ENCODE measurements at regions not wholly inside any gene's neighbourhood (a gene's known extent, or its start where the extent isn't known, plus 50 kb on each side); places are given as distances from the start of the nearest gene placed in this dataset.

DNA sequence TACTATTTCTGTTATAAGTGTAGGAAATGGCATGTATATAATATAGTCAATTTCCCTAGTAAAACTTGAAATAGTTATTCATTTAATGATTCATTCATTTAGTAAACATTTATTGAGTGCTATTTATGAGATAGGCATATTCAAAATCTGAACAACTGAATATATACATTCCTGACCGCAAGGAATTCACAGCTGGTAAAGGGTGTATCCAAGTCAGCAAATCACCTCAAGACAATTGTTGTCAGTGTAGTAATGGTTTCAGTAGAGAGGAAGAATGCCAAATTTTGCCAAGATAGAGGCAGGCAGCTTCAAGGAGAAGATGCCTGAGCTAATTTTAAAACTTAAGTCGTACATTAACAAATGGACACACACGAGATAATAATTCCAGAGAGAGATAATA lies 89.8 kb upstream of the CHST9 start:
- no peak for DNase-seq (ENCODE audit: low spot score)

DNA sequence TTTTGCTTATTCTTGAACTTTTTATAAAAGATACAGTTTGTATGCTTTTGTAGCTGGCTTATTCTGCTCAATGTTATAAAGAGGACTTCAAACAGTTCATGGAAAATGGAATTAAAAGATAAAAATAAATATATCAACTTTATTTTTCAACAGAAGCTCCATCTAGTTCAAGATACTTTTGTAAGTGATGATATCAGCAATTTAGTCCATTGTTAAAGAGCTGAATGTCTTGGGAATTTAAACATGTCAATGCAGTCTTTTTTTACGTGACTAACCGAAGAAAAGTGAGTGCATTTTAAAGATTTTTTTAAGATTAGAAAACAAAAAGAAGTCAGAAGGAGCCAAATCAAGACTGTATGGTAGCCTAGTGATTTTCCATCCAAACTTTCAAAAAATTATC lies 85.4 kb upstream of the CHST9 start:
- DNase-seq (ENCODE audit: low spot score): no peak

DNA sequence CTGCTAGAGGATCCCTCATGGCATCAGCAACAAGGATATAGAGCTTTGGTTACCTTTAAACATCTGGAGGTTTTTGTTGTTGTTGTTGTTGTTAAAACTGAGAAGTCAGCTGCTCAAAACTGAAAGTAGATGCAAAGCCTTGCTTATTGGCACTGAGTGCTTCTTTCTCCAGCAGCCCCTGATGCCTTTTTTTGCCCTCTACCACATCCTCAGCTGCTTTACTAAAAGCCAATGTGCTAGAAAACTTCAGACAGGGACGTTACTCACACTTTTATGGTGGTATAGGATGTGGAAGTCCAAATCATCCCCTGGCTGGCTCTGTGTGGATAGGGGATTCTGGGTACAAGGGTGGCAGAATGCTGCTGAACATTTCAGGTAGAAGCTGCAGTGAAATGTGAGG lies 78.3 kb upstream of the CHST9 start:
- no peak for DNase-seq (ENCODE audit: low spot score)

DNA sequence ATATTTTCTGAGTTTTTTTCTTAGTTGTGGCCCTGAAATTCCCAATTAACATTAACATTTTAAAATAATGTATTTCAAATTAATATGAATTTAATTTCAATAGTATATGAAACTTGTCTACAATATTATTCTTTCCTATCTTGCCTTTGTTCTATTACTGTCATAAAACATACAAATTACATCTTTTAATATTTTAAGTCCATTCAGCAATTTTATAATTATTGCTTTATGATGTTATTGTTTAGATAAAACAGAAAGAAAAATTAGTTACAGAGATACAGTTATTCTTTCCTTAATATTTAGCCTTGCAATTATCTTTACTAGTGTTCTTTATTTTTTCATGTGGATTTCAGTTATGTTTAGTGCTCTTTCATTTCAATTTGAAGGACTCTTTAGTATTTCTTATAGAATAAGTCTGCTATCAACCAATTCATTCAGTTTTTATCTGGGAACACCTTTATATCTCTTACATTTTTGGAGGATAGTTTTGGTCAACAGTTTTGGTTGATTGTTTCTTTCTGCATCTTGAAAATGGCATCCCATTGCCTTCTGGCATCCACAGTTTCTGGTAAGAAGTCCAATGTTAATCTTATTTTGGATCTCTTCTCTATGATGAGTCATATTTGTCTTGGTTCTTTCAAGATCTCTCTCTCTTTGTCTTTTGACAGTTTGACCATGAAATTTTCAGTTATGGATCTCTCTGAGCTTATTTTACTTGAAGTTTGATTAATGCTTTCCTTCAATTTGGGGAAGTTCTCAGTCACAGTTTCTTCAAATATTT lies 76.9 kb upstream of the CHST9 start:
- no peak for DNase-seq (ENCODE audit: low spot score)

DNA sequence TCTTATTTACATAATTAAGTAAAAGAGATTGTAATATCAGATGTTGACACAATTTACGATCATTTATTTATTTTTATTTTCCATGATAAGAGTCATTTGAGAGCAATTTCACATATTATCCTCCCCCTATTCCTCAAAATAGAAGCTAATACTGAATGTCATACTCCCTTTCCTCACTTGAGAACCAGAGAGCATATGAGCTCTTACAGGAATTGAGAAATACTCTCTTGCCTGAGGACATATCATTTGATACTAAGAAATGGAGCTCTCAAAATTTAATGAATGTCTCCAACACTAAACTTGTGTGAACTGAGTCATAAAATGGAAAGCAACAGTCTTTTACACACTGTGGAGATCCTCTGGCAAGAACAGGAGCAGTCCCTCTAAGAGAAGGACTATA lies 68.5 kb upstream of the CHST9 start:
- DNase-seq (ENCODE audit: low spot score): no peak

DNA sequence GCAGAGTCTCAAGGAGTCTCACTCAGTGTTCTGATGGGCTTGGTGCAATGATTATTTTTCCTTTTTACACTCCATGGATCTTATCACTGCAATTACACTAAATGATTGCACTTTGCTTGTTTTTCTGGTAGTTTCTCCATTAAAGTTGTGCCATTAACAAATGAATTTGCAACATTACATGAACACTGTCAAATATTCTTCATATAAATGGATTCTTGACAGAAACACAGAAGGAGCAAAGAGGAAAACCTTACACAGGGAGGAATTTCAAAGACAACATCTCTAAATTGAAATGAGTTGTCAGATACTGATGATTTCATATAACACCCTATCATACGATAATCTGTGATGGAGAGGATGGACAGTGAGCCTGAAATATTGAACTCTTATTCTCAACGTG lies 65.4 kb upstream of the CHST9 start:
- no peak for DNase-seq (ENCODE audit: low spot score)

DNA sequence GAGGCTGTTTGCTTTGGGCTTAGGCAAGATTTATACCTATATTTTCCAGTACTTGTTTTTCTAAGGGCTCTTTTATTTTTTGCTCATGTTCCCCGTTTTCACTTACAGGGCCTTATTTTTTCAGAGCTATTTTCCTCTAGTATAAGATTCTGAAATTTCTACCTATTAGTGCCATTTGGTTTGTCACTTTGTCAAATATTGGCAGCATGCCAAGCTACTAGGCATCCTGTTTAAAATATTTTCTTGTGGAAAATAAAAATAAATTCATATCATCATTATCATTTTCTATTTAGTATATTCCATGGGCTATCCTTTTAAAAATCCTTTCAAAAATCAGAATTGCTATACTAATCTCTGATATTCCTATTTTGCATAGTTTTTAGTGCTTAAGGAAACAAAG lies 64.8 kb upstream of the CHST9 start:
- no peak for DNase-seq (ENCODE audit: low spot score)

DNA sequence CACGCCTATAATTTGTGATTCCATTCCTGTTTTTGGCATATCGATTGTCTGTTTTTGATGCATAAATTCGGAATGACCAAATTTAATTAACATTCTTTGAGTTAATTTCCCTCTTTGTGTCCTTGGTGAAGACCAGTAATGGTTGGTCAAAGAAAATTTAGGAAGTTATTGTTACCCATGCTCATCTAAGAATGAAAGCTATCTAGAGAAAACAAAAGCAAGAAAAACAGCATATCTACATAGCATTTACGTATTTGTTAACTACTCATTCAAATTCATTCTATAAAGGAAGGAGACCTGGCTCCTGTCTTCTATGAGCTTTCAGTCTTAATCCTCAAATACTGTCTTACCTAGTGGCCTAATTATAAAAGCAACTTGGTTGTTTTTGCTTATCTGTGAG lies 59.2 kb upstream of the CHST9 start:
- DNase-seq (ENCODE audit: low spot score): no peak

DNA sequence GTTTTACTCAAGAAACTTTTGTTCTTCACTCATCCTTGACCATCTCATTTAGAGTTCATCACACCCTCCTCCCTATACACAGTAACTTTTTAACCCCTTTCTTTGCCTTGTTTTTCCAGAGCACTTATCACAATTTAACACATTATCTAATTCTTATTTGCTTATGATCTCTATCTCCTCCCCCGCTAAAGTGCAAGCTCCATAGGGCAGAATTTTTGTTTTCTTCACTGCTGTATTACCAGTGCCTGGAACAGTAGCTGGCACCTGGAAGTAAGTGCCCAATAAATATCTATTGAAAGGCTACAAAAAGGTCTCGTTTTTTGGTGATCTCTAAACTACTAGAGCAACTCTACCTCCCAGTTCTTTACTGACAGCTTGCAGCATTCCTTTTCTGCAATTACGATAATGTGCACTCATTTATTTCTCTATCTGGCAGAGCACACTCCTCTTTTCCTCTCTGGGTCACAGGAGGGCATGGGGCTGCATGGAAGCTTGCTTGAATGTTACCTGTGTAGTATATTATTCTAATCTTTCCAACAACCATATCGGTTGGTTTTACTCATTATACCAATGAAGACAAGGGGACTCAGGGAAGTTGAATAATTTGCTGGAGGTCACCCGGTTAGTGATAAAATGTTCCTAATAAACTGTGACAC lies 57.4 kb upstream of the CHST9 start:
- DNase-seq (ENCODE audit: low spot score): no peak

DNA sequence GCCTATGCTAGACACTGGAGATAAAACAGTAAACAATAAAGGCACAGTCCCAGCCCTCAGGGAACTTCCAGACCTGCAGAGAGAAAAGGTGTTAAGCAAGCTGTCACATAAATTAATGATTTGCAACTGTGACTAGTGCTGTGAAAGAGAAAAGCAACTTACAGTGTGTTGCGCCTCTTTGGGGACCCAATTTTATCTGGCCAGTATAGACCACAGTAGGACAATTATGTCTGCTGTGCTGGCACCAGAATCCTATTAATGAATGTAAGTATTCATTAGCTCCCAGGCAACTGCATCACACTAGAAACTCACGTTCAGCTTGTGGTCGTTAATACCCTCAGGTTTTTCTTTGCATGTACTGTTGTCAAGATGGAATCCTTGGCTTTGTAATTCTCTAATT lies 55.3 kb upstream of the CHST9 start:
- DNase-seq (ENCODE audit: low spot score): no peak

DNA sequence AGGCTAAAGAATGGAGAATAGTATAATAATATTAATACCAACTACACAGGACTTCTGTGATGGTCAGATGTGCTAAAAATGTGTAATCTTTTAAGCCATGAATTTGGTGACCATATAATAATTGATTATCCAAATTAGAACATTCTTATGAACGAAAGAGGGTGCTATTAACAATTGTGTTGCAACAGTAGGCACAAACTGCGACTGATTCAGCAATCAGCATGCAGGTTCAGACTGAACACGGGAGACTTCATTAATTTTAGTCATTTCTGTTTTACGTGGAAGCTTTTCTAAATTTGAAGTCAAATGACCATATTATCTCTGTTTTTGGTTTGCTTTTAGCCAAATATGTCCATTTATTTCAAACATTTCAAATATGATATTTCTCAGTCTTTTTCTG lies 54.6 kb upstream of the CHST9 start:
- no peak for DNase-seq (ENCODE audit: low spot score)

DNA sequence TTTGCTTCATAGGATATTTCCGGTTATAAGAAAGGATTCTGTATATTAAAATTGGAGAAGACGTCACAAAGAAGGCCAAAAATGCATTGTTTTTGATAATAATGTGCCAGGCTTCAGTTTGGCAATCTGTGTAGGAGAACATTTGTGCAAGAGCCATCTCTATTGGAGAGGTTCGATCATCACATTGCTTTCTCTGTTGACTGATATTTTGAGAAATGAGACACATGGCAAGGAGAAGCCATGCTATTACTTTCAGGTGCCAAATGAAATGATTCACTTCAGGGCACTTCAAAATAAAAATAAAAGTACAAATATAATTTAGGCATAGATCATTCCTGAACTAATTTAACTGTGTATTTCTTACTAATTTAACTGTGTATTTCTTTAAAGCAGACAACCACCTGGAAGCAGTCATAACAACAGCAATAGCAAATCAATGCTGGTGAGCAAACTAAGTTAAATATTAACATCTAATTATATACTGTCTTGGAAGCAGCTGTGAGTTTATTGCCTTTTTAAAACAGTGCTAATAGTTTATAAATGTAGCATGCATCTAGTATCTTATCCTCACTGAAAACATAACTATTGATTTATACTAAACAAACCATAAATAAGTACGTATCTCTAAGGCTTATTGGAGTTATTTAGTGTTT lies 50.2 kb upstream of the CHST9 start:
- no peak for DNase-seq (ENCODE audit: low spot score)

Data from left forelimb (tissue), 1 donor.